ENCODE measurements at regions not wholly inside any gene's neighbourhood (a gene's known extent, or its start where the extent isn't known, plus 50 kb on each side); places are given as distances from the start of the nearest gene placed in this dataset.

DNA sequence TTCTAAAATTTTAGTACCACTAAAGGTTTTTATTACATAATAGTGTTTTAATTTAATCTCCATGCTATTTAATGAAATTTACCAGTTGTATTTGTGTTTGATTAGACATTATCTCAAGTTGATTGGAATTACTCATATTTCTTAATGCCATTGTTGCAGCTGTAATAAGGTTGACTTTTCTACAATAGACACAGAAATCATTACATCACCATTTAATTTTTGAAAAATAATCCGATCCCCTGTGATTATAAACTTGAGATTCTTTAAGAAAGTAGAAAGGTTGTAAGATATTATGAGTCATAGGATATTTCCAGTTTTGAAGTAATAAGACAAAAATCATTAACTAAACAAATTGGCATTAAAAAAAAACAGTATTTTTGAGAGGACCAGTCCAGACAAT is 161.4 kb downstream of the PRL start:
- no peak for TF ChIP-seq POLR2A (IDR thresholded peaks at IDR 0.05; ENCODE audit: low read depth, low read length)
- TF ChIP-seq, protein P1, sequence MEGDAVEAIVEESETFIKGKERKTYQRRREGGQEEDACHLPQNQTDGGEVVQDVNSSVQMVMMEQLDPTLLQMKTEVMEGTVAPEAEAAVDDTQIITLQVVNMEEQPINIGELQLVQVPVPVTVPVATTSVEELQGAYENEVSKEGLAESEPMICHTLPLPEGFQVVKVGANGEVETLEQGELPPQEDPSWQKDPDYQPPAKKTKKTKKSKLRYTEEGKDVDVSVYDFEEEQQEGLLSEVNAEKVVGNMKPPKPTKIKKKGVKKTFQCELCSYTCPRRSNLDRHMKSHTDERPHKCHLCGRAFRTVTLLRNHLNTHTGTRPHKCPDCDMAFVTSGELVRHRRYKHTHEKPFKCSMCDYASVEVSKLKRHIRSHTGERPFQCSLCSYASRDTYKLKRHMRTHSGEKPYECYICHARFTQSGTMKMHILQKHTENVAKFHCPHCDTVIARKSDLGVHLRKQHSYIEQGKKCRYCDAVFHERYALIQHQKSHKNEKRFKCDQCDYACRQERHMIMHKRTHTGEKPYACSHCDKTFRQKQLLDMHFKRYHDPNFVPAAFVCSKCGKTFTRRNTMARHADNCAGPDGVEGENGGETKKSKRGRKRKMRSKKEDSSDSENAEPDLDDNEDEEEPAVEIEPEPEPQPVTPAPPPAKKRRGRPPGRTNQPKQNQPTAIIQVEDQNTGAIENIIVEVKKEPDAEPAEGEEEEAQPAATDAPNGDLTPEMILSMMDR (IDR thresholded peaks at IDR 0.05; ENCODE audit: extremely low read depth in 1 of 2, insufficient read depth in 1 of 2, low read depth in 1 of 2, low read length in 2 of 2) = no peak

Data from endothelial cell of umbilical vein (primary cell).